K562 (cell line): ENCODE measurements at regions not wholly inside any gene's neighbourhood (a gene's known extent, or its start where the extent isn't known, plus 50 kb on each side); places are given as distances from the start of the nearest gene placed in this dataset.

ENCODE experiments used
- ATAC-seq: fragments of 200-7000 bp; cut with Tn5 transposase; 3 replicates; pipeline ENCODE4 v1.9.1; 2020; ENCODE audit warnings: moderate library complexity
- BruUV-seq: library from RNA; stranded (reverse); fragments of 400-500 nt; replicated peaks from 2 replicates; lab custom pipeline; 2021; lab: Mats Ljungman, UMichigan
- CTCF ChIA-PET: fragments of 300-600 bp; formaldehyde crosslinking; extraction: SDS; loops from one replicate; lab custom pipeline; 2021; ENCODE audit warnings: low intra/inter-chr PET ratio; lab: Yijun Ruan, JAX
- POLR2A ChIA-PET: fragments of 300-600, 350-650 bp; sonication (Branson Sonifier 250); formaldehyde crosslinking; extraction: SDS; loops from one replicate; lab custom pipeline; 2021; ENCODE audit warnings: antibody characterized with exemption, inconsistent platforms; lab: Yijun Ruan, JAX
- DNase-seq, 4 experiments: peaks; one replicate each; pipeline versions ENCODE4 v3.0.0 to v3.0.0-alpha.2; 2011 to 2018; ENCODE audit warnings: low spot score in 3 of 4, mixed read lengths in 3 of 4; ENCODE audit errors: extremely low read depth in 1 of 4
- FAIRE-seq: peaks from 2 replicates; lab custom pipeline; 2011; peaks lifted over from hg19 to GRCh38; lab: Jason Lieb, UNC
- H2AFZ ChIP-seq: 2 replicates; pipeline ENCODE4 v1.6.0; 2011; ENCODE audit warnings: low read depth, low read length, control low read depth, inconsistent platforms
- H3K27ac ChIP-seq: fragments of 200-600 bp; 3 replicates; pipeline ENCODE4 v1.8.0; 2011; ENCODE audit warnings: low read depth, mild to moderate bottlenecking, control low read depth, inconsistent platforms, low read length, moderate library complexity, mixed read lengths; ENCODE audit errors: extremely low read depth
- H3K27me3 ChIP-seq, 2 experiments: fragments of 300-600 bp in 1 of 2; 2 replicates in 1 of 2; 3 replicates in 1 of 2; pipeline versions ENCODE4 v1.6.0 to v1.8.0; 2011; ENCODE audit warnings: inconsistent platforms in 2 of 2, low read length in 2 of 2, mild to moderate bottlenecking in 1 of 2, mixed read lengths in 1 of 2, moderate library complexity in 1 of 2; ENCODE audit not compliant: control insufficient read depth in 2 of 2, insufficient read depth in 2 of 2
- H3K36me3 ChIP-seq: fragments of 300-600 bp; 3 replicates; pipeline ENCODE4 v1.8.0; 2011; ENCODE audit warnings: mild to moderate bottlenecking, low read length, inconsistent platforms; ENCODE audit not compliant: control insufficient read depth, insufficient read depth
- H3K4me1 ChIP-seq, 2 experiments: fragments of 200-600 bp in 1 of 2; replicated peaks in 1 of 2; 2 replicates in 1 of 2; 3 replicates in 1 of 2; pipeline versions ENCODE4 v1.5.1 to v1.8.0; 2011; ENCODE audit warnings: inconsistent platforms in 2 of 2, low read length in 2 of 2, mild to moderate bottlenecking in 1 of 2, mixed read lengths in 1 of 2, moderate library complexity in 1 of 2; ENCODE audit not compliant: control insufficient read depth in 2 of 2, insufficient read depth in 2 of 2
- H3K4me2 ChIP-seq: 2 replicates; pipeline ENCODE4 v1.6.1; 2011; ENCODE audit warnings: low read length, control low read depth, inconsistent platforms, mixed read lengths; ENCODE audit not compliant: insufficient read depth
- H3K4me3 ChIP-seq: fragments of 200-600 bp; sonication (generic), shearing (Covaris generic); 2 replicates; pipeline ENCODE4 v1.5.1; 2016; ENCODE audit warnings: control low read depth, inconsistent platforms
- H3K79me2 ChIP-seq: fragments of 200-600 bp; 3 replicates; pipeline ENCODE4 v1.8.0; 2011; ENCODE audit warnings: low read length, inconsistent platforms; ENCODE audit not compliant: control insufficient read depth, insufficient read depth
- H3K9ac ChIP-seq, 2 experiments: 2 replicates each; pipeline versions ENCODE4 v1.6.0 to v1.6.1; 2011; ENCODE audit warnings: low read depth in 2 of 2, low read length in 2 of 2, control low read depth in 1 of 2, inconsistent platforms in 1 of 2, mild to moderate bottlenecking in 1 of 2, mixed read lengths in 1 of 2; ENCODE audit not compliant: insufficient read depth in 1 of 2
- H3K9me1 ChIP-seq: one replicate; pipeline ENCODE4 v1.6.0; 2011; ENCODE audit warnings: inconsistent platforms, mild to moderate bottlenecking, low read length, moderate library complexity; ENCODE audit not compliant: control insufficient read depth, insufficient read depth
- H3K9me3 ChIP-seq: replicated peaks from 2 replicates; pipeline ENCODE4 v1.5.1; 2011; ENCODE audit warnings: low read depth, low read length, inconsistent platforms; ENCODE audit not compliant: control insufficient read depth, insufficient read depth
- H4K20me1 ChIP-seq: replicated peaks from 2 replicates; pipeline ENCODE4 v1.6.1; 2011; ENCODE audit warnings: low read length, inconsistent platforms, mixed read lengths; ENCODE audit not compliant: control insufficient read depth, insufficient read depth
- CLOCK ChIP-seq: fragments of 250-450 bp; sonication (Bioruptor Pico); IDR thresholded peaks from 2 replicates; pipeline ENCODE4 v1.4.0; 2020; ENCODE audit warnings: mild to moderate bottlenecking, moderate library complexity, borderline replicate concordance
- DACH1 ChIP-seq: fragments of 450-650 bp; IDR thresholded peaks from 2 replicates; pipeline ENCODE4 v1.6.1; 2018; ENCODE audit not compliant: partially characterized antibody
- FIP1L1 ChIP-seq: fragments of 200-400 bp; formaldehyde crosslinking; IDR thresholded peaks from 2 replicates; pipeline ENCODE4 v1.6.1; 2018; ENCODE audit warnings: mild to moderate bottlenecking, low read depth, low read length; ENCODE audit not compliant: poor library complexity, severe bottlenecking
- TARDBP ChIP-seq: fragments of 450-650 bp; IDR thresholded peaks from 2 replicates; pipeline ENCODE4 v1.6.1; 2016
- ZC3H8 ChIP-seq: fragments of 450-650 bp; IDR thresholded peaks from 2 replicates; pipeline ENCODE4 v1.6.1; 2017
- ZNF766 ChIP-seq: fragments of 200-800 bp; sonication (Bioruptor generic); conservative IDR thresholded peaks from 2 replicates; pipeline ENCODE4 v1.6.1; 2016; ENCODE audit warnings: missing genetic modification characterization, missing compliant biosample characterization
- in situ Hi-C: fragments of 300-500 bp; cut with MboI; formaldehyde crosslinking; loops from 4 replicates; pipeline ENCODE4 v1.15.0; 2018; ENCODE audit warnings: inconsistent platforms, mixed read lengths
- intact Hi-C: fragments of 100-400 bp; cut with micrococcal nuclease; formaldehyde crosslinking; loops from 2 replicates; pipeline ENCODE4 v1.14.2; 2022

GRCh38 chr14:44168566-44168965 lies 338.5 kb downstream of the FSCB start:
- no peak overlapping the region for H3K9ac ChIP-seq
- H3K36me3 ChIP-seq = no peaks in the 10 kb centered on the region
- no peak overlapping the region for H3K4me2 ChIP-seq
- FAIRE-seq (no peak), ATAC-seq (no peak), DNase-seq (no peak)
- no peaks in the 10 kb centered on the region for H3K9me1 ChIP-seq
- CTCF ChIA-PET = no interaction called here
- TF ChIP-seq FIP1L1 (no peak), CLOCK (no peak), DACH1 (no peak), ZC3H8 (no peak), ZNF766 (CRISPR knock-in tag) (no peak), TARDBP (no peak)
- no peaks in the 10 kb centered on the region for H3K79me2 ChIP-seq
- H2AFZ ChIP-seq = no peak overlapping the region
- H3K27me3 ChIP-seq = no peaks in the 10 kb centered on the region
- intact Hi-C loops (no loop called here), in situ Hi-C loops (no loop called here)
- BruUV-seq = no TSS peak
- H3K9me3 ChIP-seq = no peaks in the 10 kb centered on the region
- no peaks in the 10 kb centered on the region for H3K4me1 ChIP-seq
- H3K4me3 ChIP-seq = no peak overlapping the region
- H4K20me1 ChIP-seq = no peaks in the 10 kb centered on the region
- H3K27ac ChIP-seq = no peak overlapping the region
- POLR2A ChIA-PET = no interaction called here
